H9 (cell line): ENCODE measurements at regions not wholly inside any gene's neighbourhood (a gene's known extent, or its start where the extent isn't known, plus 50 kb on each side); places are given as distances from the start of the nearest gene placed in this dataset.

Source experiments
- DNase-seq: peaks from one replicate; pipeline ENCODE4 v3.0.0-alpha.2; 2017
- H2AFZ ChIP-seq: one replicate; pipeline ENCODE4 v1.6.1; 2013; ENCODE audit warnings: mild to moderate bottlenecking, low read length, control low read depth, moderate library complexity
- H2AK5ac ChIP-seq: 2 replicates; pipeline ENCODE4 v1.6.1; 2013; ENCODE audit warnings: low read length, control low read depth, mixed read lengths; ENCODE audit not compliant: insufficient read length
- H2BK120ac ChIP-seq: one replicate; pipeline ENCODE4 v1.6.1; 2013; ENCODE audit warnings: low read depth, mild to moderate bottlenecking, low read length, control low read depth, inconsistent platforms; ENCODE audit not compliant: poor library complexity, severe bottlenecking
- H2BK12ac ChIP-seq: 2 replicates; pipeline ENCODE4 v1.6.1; 2013; ENCODE audit warnings: low read length, control low read depth, mixed read lengths, low read depth; ENCODE audit not compliant: insufficient read length
- H2BK15ac ChIP-seq: 2 replicates; pipeline ENCODE4 v1.6.1; 2013; ENCODE audit warnings: low read depth, low read length, control low read depth
- H2BK20ac ChIP-seq: one replicate; pipeline ENCODE4 v1.6.1; 2013; ENCODE audit warnings: low read depth, mild to moderate bottlenecking, low read length, control low read depth, inconsistent platforms; ENCODE audit not compliant: poor library complexity, severe bottlenecking
- H2BK5ac ChIP-seq: 2 replicates; pipeline ENCODE4 v1.6.1; 2013; ENCODE audit warnings: low read length, control low read depth, mixed read lengths; ENCODE audit not compliant: insufficient read length
- H3K14ac ChIP-seq: 2 replicates; pipeline ENCODE4 v1.6.1; 2013; ENCODE audit warnings: low read length, control low read depth; ENCODE audit not compliant: insufficient read depth
- H3K18ac ChIP-seq: 2 replicates; pipeline ENCODE4 v1.6.1; 2013; ENCODE audit warnings: low read depth, mild to moderate bottlenecking, mixed read lengths, low read length, control low read depth; ENCODE audit not compliant: insufficient read length
- H3K23ac ChIP-seq: 2 replicates; pipeline ENCODE4 v1.6.1; 2013; ENCODE audit warnings: low read length, control low read depth, mixed read lengths, low read depth; ENCODE audit not compliant: insufficient read length
- H3K23me2 ChIP-seq: 2 replicates; pipeline ENCODE4 v1.6.1; 2013; ENCODE audit warnings: low read depth, mild to moderate bottlenecking, mixed read lengths, low read length, control low read depth; ENCODE audit not compliant: insufficient read length, poor library complexity, severe bottlenecking
- H3K27ac ChIP-seq: 2 replicates; pipeline ENCODE4 v1.5.1; 2013; ENCODE audit warnings: low read length, control low read depth, mixed read lengths, low read depth; ENCODE audit not compliant: insufficient read length
- H3K27me3 ChIP-seq: 2 replicates; pipeline ENCODE4 v1.6.1; 2013; ENCODE audit warnings: low read length, control low read depth, inconsistent platforms; ENCODE audit not compliant: insufficient read depth
- H3K4ac ChIP-seq: 2 replicates; pipeline ENCODE4 v1.6.1; 2013; ENCODE audit warnings: low read depth, mild to moderate bottlenecking, control low read depth, inconsistent platforms, low read length, moderate library complexity
- H3K4me1 ChIP-seq: 2 replicates; pipeline ENCODE4 v1.6.1; 2013; ENCODE audit warnings: low read length, control low read depth, inconsistent platforms; ENCODE audit not compliant: insufficient read depth
- H3K4me2 ChIP-seq: 2 replicates; pipeline ENCODE4 v1.6.1; 2013; ENCODE audit warnings: low read length, control low read depth, mixed read lengths; ENCODE audit not compliant: insufficient read length, insufficient read depth
- H3K56ac ChIP-seq: 2 replicates; pipeline ENCODE4 v1.6.1; 2013; ENCODE audit warnings: low read depth, mild to moderate bottlenecking, mixed read lengths, low read length, control low read depth; ENCODE audit not compliant: insufficient read length
- H3K79me1 ChIP-seq: 2 replicates; pipeline ENCODE4 v1.6.1; 2013; ENCODE audit warnings: low read depth, mild to moderate bottlenecking, moderate library complexity, low read length, control low read depth, inconsistent platforms; ENCODE audit not compliant: insufficient read depth, poor library complexity, severe bottlenecking
- H3K79me2 ChIP-seq: 2 replicates; pipeline ENCODE4 v1.6.1; 2013; ENCODE audit warnings: low read length, control low read depth, inconsistent platforms; ENCODE audit not compliant: insufficient read depth
- H3K9ac ChIP-seq: 2 replicates; pipeline ENCODE4 v1.6.1; 2013; ENCODE audit warnings: low read length, control low read depth, mixed read lengths; ENCODE audit not compliant: insufficient read length; ENCODE audit errors: extremely low read depth
- H3K9me3 ChIP-seq: one replicate; pipeline ENCODE4 v1.6.1; 2013; ENCODE audit warnings: low read depth, low read length, inconsistent platforms; ENCODE audit not compliant: control insufficient read depth
- H3T11ph ChIP-seq: one replicate; pipeline ENCODE4 v1.6.1; 2013; ENCODE audit warnings: mild to moderate bottlenecking, low read length, control low read depth, inconsistent platforms
- H4K20me1 ChIP-seq: one replicate; pipeline ENCODE4 v1.6.1; 2013; ENCODE audit not compliant: control insufficient read depth, insufficient read length, insufficient read depth
- H4K5ac ChIP-seq: 2 replicates; pipeline ENCODE4 v1.6.1; 2013; ENCODE audit warnings: low read depth, mild to moderate bottlenecking, mixed read lengths, low read length, control low read depth; ENCODE audit not compliant: insufficient read length
- H4K8ac ChIP-seq: replicated peaks from 2 replicates; pipeline ENCODE4 v1.6.1; 2013; ENCODE audit warnings: low read length, control low read depth, mixed read lengths, low read depth; ENCODE audit not compliant: insufficient read length
- H4K91ac ChIP-seq: 2 replicates; pipeline ENCODE4 v1.6.1; 2013; ENCODE audit warnings: low read depth, mild to moderate bottlenecking, moderate library complexity, mixed read lengths, low read length, control low read depth; ENCODE audit not compliant: insufficient read length
- H3K27ac Mint-ChIP-seq, 3 experiments: 2 replicates in 2 of 3; 3 replicates in 1 of 3; pipeline ENCODE4 v1.8.0; 2020 to 2021; ENCODE audit warnings: mixed read lengths in 3 of 3, mild to moderate bottlenecking in 1 of 3, moderate library complexity in 1 of 3
- H3K27me3 Mint-ChIP-seq: 2 replicates; pipeline ENCODE4 v1.8.0; 2021; ENCODE audit warnings: low read depth, mild to moderate bottlenecking, moderate library complexity, mixed read lengths
- H3K36me3 Mint-ChIP-seq, 3 experiments: 2 replicates in 2 of 3; 3 replicates in 1 of 3; pipeline ENCODE4 v1.8.0; 2020 to 2021; ENCODE audit warnings: low read depth in 3 of 3, mixed read lengths in 3 of 3; ENCODE audit not compliant: insufficient read depth in 1 of 3
- H3K4me1 Mint-ChIP-seq, 2 experiments: 2 replicates each; pipeline ENCODE4 v1.8.0; 2020; ENCODE audit warnings: mixed read lengths in 2 of 2
- H3K4me3 Mint-ChIP-seq, 2 experiments: 2 replicates in 1 of 2; 3 replicates in 1 of 2; pipeline ENCODE4 v1.8.0; 2020 to 2021; ENCODE audit warnings: mild to moderate bottlenecking in 2 of 2, mixed read lengths in 2 of 2, moderate library complexity in 1 of 2
- H3K9me3 Mint-ChIP-seq, 2 experiments: 2 replicates in 1 of 2; 3 replicates in 1 of 2; pipeline ENCODE4 v1.8.0; 2020; ENCODE audit warnings: mild to moderate bottlenecking in 2 of 2, mixed read lengths in 2 of 2, moderate library complexity in 1 of 2
- WGBS: extraction: QIAGEN DNeasy Blood & Tissue Kit; methylation state at CpG from one replicate; pipeline ENCODE4 v1.1.7; 2013; ENCODE audit warnings: missing lambda C conversion rate, low lambda C conversion rate, mixed read lengths; ENCODE audit not compliant: insufficient read length; ENCODE audit errors: extremely low coverage; 5-methylcytosine and 5-hydroxymethylcytosine counted together
- TF ChIP-seq, protein P1 (sequence below): fragments of 200-600 bp; sonication (generic); conservative IDR thresholded peaks from 3 replicates; pipeline ENCODE4 v1.8.0; 2021; ENCODE audit warnings: antibody characterized with exemption, mild to moderate bottlenecking

DNA sequence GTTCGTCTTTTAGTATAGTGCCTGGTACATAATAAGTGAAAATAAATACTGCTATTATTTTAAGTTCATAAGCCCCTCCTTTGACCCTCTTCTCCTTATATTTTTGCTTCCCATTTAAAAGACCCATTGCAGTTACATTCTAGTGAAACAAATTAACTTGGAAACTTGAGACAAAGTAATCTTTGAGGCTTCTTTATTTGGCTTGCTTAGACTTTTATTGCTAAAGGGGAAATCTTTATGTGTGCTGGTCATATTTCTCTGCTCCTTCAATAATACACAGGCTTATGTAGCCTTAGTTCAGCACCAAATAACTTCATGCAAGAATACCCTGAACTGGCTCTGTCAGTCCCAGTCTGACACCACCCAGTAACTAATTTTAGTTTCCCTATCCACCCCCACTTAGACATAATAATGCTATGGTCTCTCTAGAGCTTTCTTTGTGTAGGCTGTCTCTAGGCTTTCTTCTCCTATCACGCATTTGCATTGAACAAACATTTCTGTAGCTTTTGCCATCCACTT lies 257.8 kb downstream of the OMA1 start:
- Histone ChIP-seq H3K79me2 (no peaks in the 10 kb centered on the region), H3K4ac (no peak overlapping the region), H4K5ac (no peak overlapping the region), H3K23ac (no peak overlapping the region), H2BK12ac (no peak overlapping the region), H3K4me2 (no peak overlapping the region), H3K27ac (no peak overlapping the region), H3K14ac (no peak overlapping the region), H3K23me2 (no peaks in the 10 kb centered on the region), H2BK20ac (no peak overlapping the region), H2AFZ (no peak overlapping the region), H3K27me3 (no peaks in the 10 kb centered on the region), H2BK15ac (no peak overlapping the region), H3K56ac (no peak overlapping the region), H2BK5ac (no peak overlapping the region), H3K79me1 (no peaks in the 10 kb centered on the region), H3K4me1 (no peaks in the 10 kb centered on the region), H4K20me1 (no peaks in the 10 kb centered on the region), H2AK5ac (no peak overlapping the region), H4K8ac (no peak overlapping the region), H4K91ac (no peak overlapping the region), H2BK120ac (no peak overlapping the region), H3K9me3 (no peaks in the 10 kb centered on the region), H3T11ph (no peak overlapping the region), H3K18ac (no peak overlapping the region), H3K9ac (no peak overlapping the region)
- Mint-ChIP-seq H3K27me3 (peaks cover 9% of the 10 kb centered on the region), H3K4me3 (no peak overlapping the region), H3K36me3 (no peaks in the 10 kb centered on the region), H3K9me3 (peaks cover 2 to 3% of the 10 kb centered on the region in 2 experiments; a peak in 2 of 5 replicates), H3K4me1 (peaks cover 2 to 3% of the 10 kb centered on the region in 2 experiments; a peak in 1 of 4 replicates), H3K27ac (no peak overlapping the region)
- TF ChIP-seq, protein P1, sequence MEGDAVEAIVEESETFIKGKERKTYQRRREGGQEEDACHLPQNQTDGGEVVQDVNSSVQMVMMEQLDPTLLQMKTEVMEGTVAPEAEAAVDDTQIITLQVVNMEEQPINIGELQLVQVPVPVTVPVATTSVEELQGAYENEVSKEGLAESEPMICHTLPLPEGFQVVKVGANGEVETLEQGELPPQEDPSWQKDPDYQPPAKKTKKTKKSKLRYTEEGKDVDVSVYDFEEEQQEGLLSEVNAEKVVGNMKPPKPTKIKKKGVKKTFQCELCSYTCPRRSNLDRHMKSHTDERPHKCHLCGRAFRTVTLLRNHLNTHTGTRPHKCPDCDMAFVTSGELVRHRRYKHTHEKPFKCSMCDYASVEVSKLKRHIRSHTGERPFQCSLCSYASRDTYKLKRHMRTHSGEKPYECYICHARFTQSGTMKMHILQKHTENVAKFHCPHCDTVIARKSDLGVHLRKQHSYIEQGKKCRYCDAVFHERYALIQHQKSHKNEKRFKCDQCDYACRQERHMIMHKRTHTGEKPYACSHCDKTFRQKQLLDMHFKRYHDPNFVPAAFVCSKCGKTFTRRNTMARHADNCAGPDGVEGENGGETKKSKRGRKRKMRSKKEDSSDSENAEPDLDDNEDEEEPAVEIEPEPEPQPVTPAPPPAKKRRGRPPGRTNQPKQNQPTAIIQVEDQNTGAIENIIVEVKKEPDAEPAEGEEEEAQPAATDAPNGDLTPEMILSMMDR = no peak
- no CpG with 5 or more reads among the region's 2 CpGs for WGBS
- DNase-seq = no peak
